ENCODE measurements at regions not wholly inside any gene's neighbourhood (a gene's known extent, or its start where the extent isn't known, plus 50 kb on each side); places are given as distances from the start of the nearest gene placed in this dataset.

- TF ChIP-seq, protein P1, sequence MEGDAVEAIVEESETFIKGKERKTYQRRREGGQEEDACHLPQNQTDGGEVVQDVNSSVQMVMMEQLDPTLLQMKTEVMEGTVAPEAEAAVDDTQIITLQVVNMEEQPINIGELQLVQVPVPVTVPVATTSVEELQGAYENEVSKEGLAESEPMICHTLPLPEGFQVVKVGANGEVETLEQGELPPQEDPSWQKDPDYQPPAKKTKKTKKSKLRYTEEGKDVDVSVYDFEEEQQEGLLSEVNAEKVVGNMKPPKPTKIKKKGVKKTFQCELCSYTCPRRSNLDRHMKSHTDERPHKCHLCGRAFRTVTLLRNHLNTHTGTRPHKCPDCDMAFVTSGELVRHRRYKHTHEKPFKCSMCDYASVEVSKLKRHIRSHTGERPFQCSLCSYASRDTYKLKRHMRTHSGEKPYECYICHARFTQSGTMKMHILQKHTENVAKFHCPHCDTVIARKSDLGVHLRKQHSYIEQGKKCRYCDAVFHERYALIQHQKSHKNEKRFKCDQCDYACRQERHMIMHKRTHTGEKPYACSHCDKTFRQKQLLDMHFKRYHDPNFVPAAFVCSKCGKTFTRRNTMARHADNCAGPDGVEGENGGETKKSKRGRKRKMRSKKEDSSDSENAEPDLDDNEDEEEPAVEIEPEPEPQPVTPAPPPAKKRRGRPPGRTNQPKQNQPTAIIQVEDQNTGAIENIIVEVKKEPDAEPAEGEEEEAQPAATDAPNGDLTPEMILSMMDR (conservative IDR thresholded peaks at IDR 0.05; ENCODE audit: low read length): no peak
- no peak for TF ChIP-seq EZH2phosphoT487 (IDR thresholded peaks at IDR 0.05; ENCODE audit: borderline replicate concordance)
These were observed 109.1 kb upstream of the ANK2 start for GRCh38 chr4:112940336-112940735.
